Daoy (cell line): ENCODE measurements at regions not wholly inside any gene's neighbourhood (a gene's known extent, or its start where the extent isn't known, plus 50 kb on each side); places are given as distances from the start of the nearest gene placed in this dataset.

Source experiments
- DNase-seq: peaks from one replicate; pipeline ENCODE4 v3.0.0-alpha.2; 2015; ENCODE audit warnings: low read depth

GRCh38 chr16:85326113-85326793 is 214.0 kb upstream of the CIBAR2 start:
- peak; percentile 34 for DNase-seq

GRCh38 chr16:85326794-85327181 is 214.5 kb upstream of the CIBAR2 start:
- DNase-seq = no peak

GRCh38 chr16:85327731-85328675 is 215.7 kb upstream of the CIBAR2 start:
- DNase-seq = peak; percentile 78

GRCh38 chr16:85328676-85329058 is 216.4 kb upstream of the CIBAR2 start:
- peak; percentile 51 for DNase-seq

GRCh38 chr16:85329059-85329812 is 217.0 kb upstream of the CIBAR2 start:
- DNase-seq = peak; percentile 69

GRCh38 chr16:85330006-85330693 is 217.9 kb upstream of the CIBAR2 start:
- DNase-seq = no peak

GRCh38 chr16:85330694-85331188 is 218.5 kb upstream of the CIBAR2 start:
- DNase-seq = peak; percentile 81

- no peak for DNase-seq
These were observed 219.4 kb upstream of the CIBAR2 start for GRCh38 chr16:85331688-85332087.

GRCh38 chr16:85332175-85332574 is 219.9 kb upstream of the CIBAR2 start:
- DNase-seq = no peak

GRCh38 chr16:85333337-85333736 is 221.1 kb upstream of the CIBAR2 start:
- no peak for DNase-seq

GRCh38 chr16:85333744-85334640 is 221.7 kb upstream of the CIBAR2 start:
- no peak for DNase-seq

GRCh38 chr16:85334718-85335583 is 222.7 kb upstream of the CIBAR2 start:
- DNase-seq = no peak

- DNase-seq = no peak
These were observed 223.6 kb upstream of the CIBAR2 start for GRCh38 chr16:85335584-85336491.

GRCh38 chr16:85337910-85338637 is 225.8 kb upstream of the CIBAR2 start:
- DNase-seq = no peak

GRCh38 chr16:85338638-85338982 is 226.3 kb upstream of the CIBAR2 start:
- DNase-seq = no peak

- no peak for DNase-seq
These were observed 226.9 kb upstream of the CIBAR2 start for GRCh38 chr16:85338989-85339685.
